ENCODE measurements at regions not wholly inside any gene's neighbourhood (a gene's known extent, or its start where the extent isn't known, plus 50 kb on each side); places are given as distances from the start of the nearest gene placed in this dataset.

DNA sequence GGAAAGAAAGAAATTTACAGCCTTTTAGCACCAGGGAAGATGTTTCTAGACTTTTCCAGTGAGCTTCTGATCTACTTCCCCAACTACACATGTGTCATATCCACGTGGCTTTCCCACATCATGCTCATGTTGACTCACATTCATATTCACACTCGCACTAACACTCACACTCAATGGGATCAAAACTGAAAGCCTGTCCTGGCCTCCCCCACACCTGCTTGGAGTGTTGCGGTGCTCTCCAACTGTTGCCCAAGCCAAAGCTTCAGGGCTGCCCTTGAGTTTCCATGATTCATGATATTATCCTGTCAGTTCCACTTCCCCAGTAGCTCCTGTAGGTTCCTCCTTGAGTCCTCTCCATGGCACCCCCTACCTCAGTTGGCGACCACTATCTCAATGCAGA lies 444.4 kb downstream of the GATA3 start:
- Histone ChIP-seq H3K27ac (no peak overlapping the region), H3K36me3 (no peaks in the 10 kb centered on the region), H3K4me3 (no peak overlapping the region), H3K9me3 (ENCODE audit: low read depth) (no peaks in the 10 kb centered on the region), H3K4me2 (no peak overlapping the region), H3F3A (ENCODE audit: low read depth) (peaks cover 2% of the 10 kb centered on the region), H3K27me3 (no peaks in the 10 kb centered on the region), H2AFZ (replicated peaks) (no peak overlapping the region), H4K20me1 (ENCODE audit: low read depth) (no peaks in the 10 kb centered on the region), H3K4me1 (peaks cover 14% of the 10 kb centered on the region), H3K9ac (no peak overlapping the region), H3K79me2 (ENCODE audit: low read depth) (no peaks in the 10 kb centered on the region)
- Mint-ChIP-seq H3K4me3 (no peak overlapping the region), H3K27me3 (ENCODE audit: insufficient read depth, low read depth) (peaks cover 2% of the 10 kb centered on the region), H3K36me3 (no peaks in the 10 kb centered on the region), H3K9me3 (no peaks in the 10 kb centered on the region), H3K4me1 (peaks cover 8% of the 10 kb centered on the region), H3K27ac (no peak overlapping the region)
- no peak for DNase-seq (ENCODE audit: low spot score)
- TF ChIP-seq EZH2phosphoT487 (IDR thresholded peaks at IDR 0.05) (no peak), EZH2 (IDR thresholded peaks at IDR 0.05) (no peak)
- TF ChIP-seq, protein P1, sequence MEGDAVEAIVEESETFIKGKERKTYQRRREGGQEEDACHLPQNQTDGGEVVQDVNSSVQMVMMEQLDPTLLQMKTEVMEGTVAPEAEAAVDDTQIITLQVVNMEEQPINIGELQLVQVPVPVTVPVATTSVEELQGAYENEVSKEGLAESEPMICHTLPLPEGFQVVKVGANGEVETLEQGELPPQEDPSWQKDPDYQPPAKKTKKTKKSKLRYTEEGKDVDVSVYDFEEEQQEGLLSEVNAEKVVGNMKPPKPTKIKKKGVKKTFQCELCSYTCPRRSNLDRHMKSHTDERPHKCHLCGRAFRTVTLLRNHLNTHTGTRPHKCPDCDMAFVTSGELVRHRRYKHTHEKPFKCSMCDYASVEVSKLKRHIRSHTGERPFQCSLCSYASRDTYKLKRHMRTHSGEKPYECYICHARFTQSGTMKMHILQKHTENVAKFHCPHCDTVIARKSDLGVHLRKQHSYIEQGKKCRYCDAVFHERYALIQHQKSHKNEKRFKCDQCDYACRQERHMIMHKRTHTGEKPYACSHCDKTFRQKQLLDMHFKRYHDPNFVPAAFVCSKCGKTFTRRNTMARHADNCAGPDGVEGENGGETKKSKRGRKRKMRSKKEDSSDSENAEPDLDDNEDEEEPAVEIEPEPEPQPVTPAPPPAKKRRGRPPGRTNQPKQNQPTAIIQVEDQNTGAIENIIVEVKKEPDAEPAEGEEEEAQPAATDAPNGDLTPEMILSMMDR (IDR thresholded peaks at IDR 0.05), result no peak

DNA sequence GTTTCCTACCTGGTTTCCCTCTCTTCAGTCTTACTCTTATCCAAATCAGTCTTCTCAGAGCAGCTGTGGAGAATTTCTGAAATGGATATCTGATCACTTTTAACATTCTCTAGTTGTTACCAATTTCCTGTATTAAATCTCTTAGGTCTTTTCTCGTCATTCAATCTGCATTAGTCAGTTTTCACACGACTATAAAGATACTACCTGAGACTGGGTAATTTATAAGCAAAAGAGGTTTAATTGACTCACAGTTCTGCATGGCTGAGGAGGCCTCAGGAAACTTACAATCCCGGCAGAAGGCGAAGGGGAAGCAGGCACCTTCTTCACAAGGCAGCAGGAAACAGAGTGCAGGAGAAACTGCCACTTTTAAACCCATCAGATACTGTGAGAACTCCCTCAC lies 444.8 kb downstream of the GATA3 start:
- Mint-ChIP-seq H3K27me3 (ENCODE audit: insufficient read depth, low read depth) (peaks cover 2% of the 10 kb centered on the region), H3K27ac (no peak overlapping the region), H3K9me3 (no peaks in the 10 kb centered on the region), H3K36me3 (no peaks in the 10 kb centered on the region), H3K4me1 (peaks cover 12% of the 10 kb centered on the region), H3K4me3 (no peak overlapping the region)
- no peak overlapping the region for H3K27ac ChIP-seq
- H3K79me2 ChIP-seq (ENCODE audit: low read depth), result no peaks in the 10 kb centered on the region
- no peak overlapping the region for H3K9ac ChIP-seq
- no peak overlapping the region for H3K4me2 ChIP-seq
- no peaks in the 10 kb centered on the region for H3K36me3 ChIP-seq
- TF ChIP-seq EZH2phosphoT487 (IDR thresholded peaks at IDR 0.05) (no peak), EZH2 (IDR thresholded peaks at IDR 0.05) (no peak)
- TF ChIP-seq, protein P1 (IDR thresholded peaks at IDR 0.05), result no peak
- peaks cover 3% of the 10 kb centered on the region for H3F3A ChIP-seq (ENCODE audit: low read depth)
- no peaks in the 10 kb centered on the region for H3K27me3 ChIP-seq
- H3K9me3 ChIP-seq (ENCODE audit: low read depth), result no peaks in the 10 kb centered on the region
- H3K4me1 ChIP-seq, result peaks cover 18% of the 10 kb centered on the region
- H3K4me3 ChIP-seq, result no peak overlapping the region
- no peak for DNase-seq (ENCODE audit: low spot score)
- no peaks in the 10 kb centered on the region for H4K20me1 ChIP-seq (ENCODE audit: low read depth)
- no peak overlapping the region for H2AFZ ChIP-seq (replicated peaks)

DNA sequence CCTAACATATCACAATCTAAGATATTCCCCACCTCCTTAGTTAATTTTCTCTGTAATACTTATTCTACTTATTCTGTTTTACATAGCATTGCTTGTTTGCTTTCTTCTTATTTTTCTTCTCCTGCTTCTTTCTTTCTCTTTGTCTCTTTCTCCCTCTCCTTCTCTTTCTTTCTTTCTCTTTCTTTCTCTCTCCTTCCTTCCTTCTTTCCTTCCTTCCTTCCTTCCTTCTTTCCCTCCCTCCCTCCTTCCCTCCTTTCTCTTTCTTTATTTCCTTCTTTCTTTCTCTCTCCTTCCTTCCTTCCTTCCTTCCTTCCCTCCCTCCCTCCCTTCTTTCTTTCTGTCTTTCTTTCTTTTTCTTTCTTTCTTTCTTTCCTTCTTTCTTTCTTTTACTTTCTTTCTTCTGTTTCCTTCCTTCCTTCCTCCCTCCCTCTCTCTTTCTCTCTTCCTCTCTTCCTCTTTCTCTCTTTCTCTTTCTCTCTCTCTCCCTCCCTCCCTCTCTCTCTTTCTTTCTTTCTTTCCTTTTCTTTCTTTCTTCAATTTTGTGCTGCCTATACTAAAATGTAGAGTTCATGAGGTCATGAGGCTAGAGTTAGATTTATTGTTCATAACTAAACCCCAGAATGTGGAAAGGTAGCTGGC lies 445.4 kb downstream of the GATA3 start:
- no peak for DNase-seq (ENCODE audit: low spot score)
- Histone ChIP-seq H3K36me3 (no peaks in the 10 kb centered on the region), H3K4me1 (peaks cover 24% of the 10 kb centered on the region), H3K79me2 (ENCODE audit: low read depth) (no peaks in the 10 kb centered on the region), H4K20me1 (ENCODE audit: low read depth) (no peaks in the 10 kb centered on the region), H3K27ac (no peak overlapping the region), H3K27me3 (no peaks in the 10 kb centered on the region), H3K4me2 (no peak overlapping the region), H3K9ac (no peak overlapping the region), H3K4me3 (no peak overlapping the region), H2AFZ (replicated peaks) (no peak overlapping the region), H3F3A (ENCODE audit: low read depth) (peaks cover 3% of the 10 kb centered on the region), H3K9me3 (ENCODE audit: low read depth) (no peaks in the 10 kb centered on the region)
- H3K36me3 Mint-ChIP-seq, result no peaks in the 10 kb centered on the region
- H3K4me3 Mint-ChIP-seq, result no peak overlapping the region
- H3K27ac Mint-ChIP-seq, result no peak overlapping the region
- no peaks in the 10 kb centered on the region for H3K9me3 Mint-ChIP-seq
- peaks cover 18% of the 10 kb centered on the region for H3K4me1 Mint-ChIP-seq
- peaks cover 2% of the 10 kb centered on the region for H3K27me3 Mint-ChIP-seq (ENCODE audit: insufficient read depth, low read depth)
- TF ChIP-seq EZH2 (IDR thresholded peaks at IDR 0.05), result no peak
- TF ChIP-seq, protein P1 (IDR thresholded peaks at IDR 0.05), result no peak
- TF ChIP-seq EZH2phosphoT487 (IDR thresholded peaks at IDR 0.05), result no peak

All from neural progenitor cell (in vitro differentiated cells).